Right lobe of liver (tissue), 6 donors: ENCODE measurements at regions not wholly inside any gene's neighbourhood (a gene's known extent, or its start where the extent isn't known, plus 50 kb on each side); places are given as distances from the start of the nearest gene placed in this dataset.
"Not testable (repeated sequence)": the region's sequence is repeated elsewhere in the genome, so short reads cannot be mapped to it uniquely, and the experiment has no call there.

ENCODE experiments used
- ATAC-seq, 4 donors: fragments of 200-7000 bp; cut with Tn5 transposase; one replicate each; pipeline ENCODE4 v1.9.1; 2020; ENCODE audit warnings: mild to moderate bottlenecking in 4 of 4, moderate library complexity in 4 of 4
- DNase-seq, 3 donors: peaks; one replicate each; pipeline ENCODE4 v3.0.0-alpha.2; 2020
- H3K27ac ChIP-seq, 3 donors: fragments of 200-600 bp; one replicate each; pipeline ENCODE4 v1.8.0; 2022
- H3K27me3 ChIP-seq, 2 donors: fragments of 200-600 bp; one replicate each; pipeline ENCODE4 v1.8.0; 2022
- H3K36me3 ChIP-seq, 4 donors: fragments of 200-600 bp; sonication (generic) in 1 of 4; one replicate each; pipeline versions ENCODE4 v1.5.1 to v1.8.0; 2017 to 2022; ENCODE audit warnings: control low read depth in 1 of 4
- H3K4me1 ChIP-seq, 4 donors: fragments of 200-600 bp; sonication (generic) in 1 of 4; one replicate each; pipeline versions ENCODE4 v1.5.1 to v1.8.0; 2017 to 2022; ENCODE audit warnings: control low read depth in 1 of 4
- H3K4me3 ChIP-seq, 3 donors: fragments of 200-600 bp; one replicate each; pipeline ENCODE4 v1.8.0; 2022
- H3K9me3 ChIP-seq, 4 donors: fragments of 200-600 bp; sonication (generic) in 1 of 4; one replicate each; pipeline versions ENCODE4 v1.5.1 to v1.8.0; 2017 to 2022; ENCODE audit warnings: control low read depth in 1 of 4
- POLR2A ChIP-seq: fragments of 450-650 bp; IDR thresholded peaks from one replicate; pipeline ENCODE4 v1.6.1; 2017; ENCODE audit warnings: antibody characterized with exemption, mild to moderate bottlenecking
- WGBS: methylation state at CpG from one replicate; pipeline ENCODE4 v1.1.6; 2018; ENCODE audit warnings: low coverage, low lambda C conversion rate; ENCODE audit not compliant: insufficient coverage; ENCODE audit errors: missing lambda C conversion rate; 5-methylcytosine and 5-hydroxymethylcytosine counted together
- intact Hi-C, 2 donors: fragments of 100-400 bp; cut with DNase I; formaldehyde crosslinking; loops; one replicate each; pipeline versions ENCODE4 v1.11.2 to v1.14.1; 2022
- TF ChIP-seq, protein P1 (sequence below), 4 donors: fragments of 200-600 bp in 3 of 4; fragments of 450-650 bp in 1 of 4; IDR thresholded peaks; one replicate each; pipeline versions ENCODE4 v1.5.1 to v1.8.0; 2016 to 2022; ENCODE audit warnings: antibody characterized with exemption in 4 of 4, mild to moderate bottlenecking in 2 of 4
- donor health status: DM: no; HTN: yes; CAD: no.
- donor health status: DM: no; HTN: no; CAD: no.
- donor health status: DM: no; HTN: no; CAD: no.
- donor health status: DM: no; HTN: yes; CAD: no.
- donor health status: DM: no; HTN: yes; CAD: no.

DNA sequence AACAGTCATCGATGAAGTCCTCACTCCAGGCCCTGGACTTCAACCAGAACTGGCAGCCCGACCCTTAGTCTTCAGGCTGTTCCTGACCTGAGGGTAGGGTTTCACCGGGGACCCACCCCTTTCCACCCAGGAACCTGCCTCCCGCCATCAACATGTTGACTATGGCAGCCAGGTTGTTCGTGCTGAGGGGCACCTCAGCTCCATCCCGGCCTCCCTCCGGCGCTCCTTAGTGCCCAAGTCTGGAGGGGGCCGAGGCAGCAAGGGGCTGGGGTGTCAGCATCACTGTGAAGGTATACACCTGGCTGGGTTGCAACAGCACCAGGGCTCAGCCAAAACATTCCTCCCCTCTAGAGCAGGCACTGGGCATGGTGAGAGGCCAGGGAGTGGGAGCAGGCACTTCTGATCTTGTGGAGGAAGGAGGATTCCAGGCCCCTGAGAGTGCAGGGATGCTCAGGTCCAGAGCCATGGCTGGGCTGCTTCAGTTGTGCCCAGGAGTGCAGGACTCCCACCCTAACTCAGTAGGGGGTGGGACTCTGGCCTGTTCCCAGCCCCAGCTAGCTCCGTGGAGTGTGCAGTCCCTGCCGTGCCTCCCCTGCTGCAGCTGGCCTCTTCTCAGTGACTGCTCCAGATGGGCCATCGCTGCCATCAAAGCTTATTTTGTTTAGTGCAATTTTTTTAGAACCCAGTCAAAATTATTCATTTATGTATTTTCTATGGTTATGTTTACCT, 1445.9 kb downstream of the PCDH9 start:
- Histone ChIP-seq H3K4me3 (no peak overlapping the region), H3K36me3 (no peaks in the 10 kb centered on the region), H3K27ac (no peak overlapping the region), H3K27me3 (no peaks in the 10 kb centered on the region), H3K9me3 (no peaks in the 10 kb centered on the region), H3K4me1 (no peaks in the 10 kb centered on the region)
- ATAC-seq (peak in 1 of 4 donors; percentile 25), DNase-seq (peak in 1 of 3 donors; percentile 46)
- intact Hi-C loops, result no loop called here
- TF ChIP-seq POLR2A, result no peak
- TF ChIP-seq, protein P1, sequence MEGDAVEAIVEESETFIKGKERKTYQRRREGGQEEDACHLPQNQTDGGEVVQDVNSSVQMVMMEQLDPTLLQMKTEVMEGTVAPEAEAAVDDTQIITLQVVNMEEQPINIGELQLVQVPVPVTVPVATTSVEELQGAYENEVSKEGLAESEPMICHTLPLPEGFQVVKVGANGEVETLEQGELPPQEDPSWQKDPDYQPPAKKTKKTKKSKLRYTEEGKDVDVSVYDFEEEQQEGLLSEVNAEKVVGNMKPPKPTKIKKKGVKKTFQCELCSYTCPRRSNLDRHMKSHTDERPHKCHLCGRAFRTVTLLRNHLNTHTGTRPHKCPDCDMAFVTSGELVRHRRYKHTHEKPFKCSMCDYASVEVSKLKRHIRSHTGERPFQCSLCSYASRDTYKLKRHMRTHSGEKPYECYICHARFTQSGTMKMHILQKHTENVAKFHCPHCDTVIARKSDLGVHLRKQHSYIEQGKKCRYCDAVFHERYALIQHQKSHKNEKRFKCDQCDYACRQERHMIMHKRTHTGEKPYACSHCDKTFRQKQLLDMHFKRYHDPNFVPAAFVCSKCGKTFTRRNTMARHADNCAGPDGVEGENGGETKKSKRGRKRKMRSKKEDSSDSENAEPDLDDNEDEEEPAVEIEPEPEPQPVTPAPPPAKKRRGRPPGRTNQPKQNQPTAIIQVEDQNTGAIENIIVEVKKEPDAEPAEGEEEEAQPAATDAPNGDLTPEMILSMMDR (IDR thresholded peaks at IDR 0.05), result no peak
- WGBS, result 56% methylated on average over 4 of the region's 12 CpGs

DNA sequence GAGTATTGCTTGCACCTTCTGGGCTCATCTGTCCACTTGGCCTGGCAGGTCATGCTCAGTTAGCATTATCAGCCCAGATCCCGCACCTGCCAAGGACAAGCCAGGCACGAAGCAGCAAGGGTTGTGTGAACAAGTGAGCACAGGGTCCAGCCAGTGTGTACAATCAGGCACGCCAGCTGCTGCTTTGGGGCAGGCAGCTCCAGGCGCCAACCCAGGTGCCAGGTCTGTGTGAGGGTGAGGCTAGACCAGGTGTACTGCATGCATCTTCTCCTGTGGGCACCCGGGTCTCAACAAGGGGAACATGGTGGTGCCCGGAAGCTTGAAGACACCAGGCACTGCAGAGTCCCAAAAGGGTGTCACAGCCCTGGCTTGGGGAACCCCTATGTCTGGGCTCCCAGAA, 1446.8 kb downstream of the PCDH9 start:
- no peak overlapping the region for H3K4me3 ChIP-seq
- H3K4me1 ChIP-seq, result no peaks in the 10 kb centered on the region
- H3K36me3 ChIP-seq, result no peaks in the 10 kb centered on the region
- intact Hi-C loops, result no loop called here
- WGBS, result 41% methylated on average over 2 of the region's 6 CpGs
- H3K27me3 ChIP-seq, result no peaks in the 10 kb centered on the region
- no peaks in the 10 kb centered on the region for H3K9me3 ChIP-seq
- no peak for TF ChIP-seq POLR2A
- TF ChIP-seq, protein P1 (IDR thresholded peaks at IDR 0.05), result no peak
- DNase-seq (no peak), ATAC-seq (peak in 1 of 4 donors; percentile 32)
- no peak overlapping the region for H3K27ac ChIP-seq

- WGBS, result 67% methylated on average over 4 of the region's 6 CpGs
- H3K4me1 ChIP-seq, intact Hi-C loops, H3K27me3 ChIP-seq, H3K36me3 ChIP-seq, H3K27ac ChIP-seq, DNase-seq, H3K4me3 ChIP-seq, ATAC-seq, H3K9me3 ChIP-seq: not testable (repeated sequence)
Measured at GRCh38 chr13:65771704-65772313, 1458.3 kb downstream of the PCDH9 start.

DNA sequence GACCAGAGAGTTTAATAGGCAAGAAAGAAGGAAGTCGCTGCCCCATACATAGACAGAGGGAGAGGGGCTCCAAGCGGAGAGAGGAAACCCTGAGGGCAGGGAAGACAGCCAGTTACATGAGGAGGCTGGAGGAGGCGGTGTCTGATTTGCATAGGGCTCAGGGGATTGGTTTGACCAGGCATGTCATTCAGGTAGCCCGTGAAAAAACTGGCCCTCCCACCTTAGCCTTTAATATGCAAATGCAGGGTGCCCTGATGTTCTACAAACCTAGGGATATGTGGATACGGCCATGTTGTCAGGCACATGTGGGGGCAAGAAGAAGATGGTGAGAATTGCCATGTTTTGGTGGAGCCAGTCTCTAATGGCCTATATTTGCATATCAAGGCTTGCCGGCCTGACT, 1461.6 kb downstream of the PCDH9 start:
- ATAC-seq (no peak), DNase-seq (no peak)
- intact Hi-C loops, result no loop called here
- H3K27me3 ChIP-seq, result no peaks in the 10 kb centered on the region
- peaks cover 0 to 3% (median 0%) of the 10 kb centered on the region in 4 donors for H3K4me1 ChIP-seq
- H3K36me3 ChIP-seq, result no peaks in the 10 kb centered on the region
- no peaks in the 10 kb centered on the region for H3K9me3 ChIP-seq
- WGBS, result 69% methylated on average over 5 of the region's 6 CpGs
- TF ChIP-seq, protein P1 (IDR thresholded peaks at IDR 0.05), result no peak
- TF ChIP-seq POLR2A, result no peak
- H3K4me3 ChIP-seq, result no peak overlapping the region
- H3K27ac ChIP-seq, result no peak overlapping the region

DNA sequence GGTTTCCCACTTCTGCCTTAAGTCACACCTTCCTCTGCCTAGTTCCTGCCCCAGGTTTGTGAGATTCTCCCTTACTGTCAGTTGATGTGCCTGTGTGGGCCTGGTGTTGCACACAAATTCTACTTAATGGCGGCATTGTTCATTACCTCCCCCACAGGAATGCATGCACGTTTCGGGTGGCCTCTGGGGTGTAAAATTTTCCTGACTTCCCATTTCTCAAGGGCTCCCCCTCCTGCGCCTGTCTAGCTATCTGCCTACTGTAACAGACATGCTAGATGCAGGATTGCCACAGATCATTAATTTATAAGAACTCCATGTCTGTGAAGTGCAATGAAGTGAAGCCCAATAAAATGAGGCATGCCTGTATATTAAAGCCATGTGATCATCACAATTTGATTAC, 1466.3 kb downstream of the PCDH9 start:
- no peaks in the 10 kb centered on the region for H3K36me3 ChIP-seq
- no peaks in the 10 kb centered on the region for H3K27me3 ChIP-seq
- intact Hi-C loops, result no loop called here
- no peak overlapping the region for H3K4me3 ChIP-seq
- H3K27ac ChIP-seq, result no peak overlapping the region
- ATAC-seq, result no peak
- peaks cover 0 to 3% (median 0%) of the 10 kb centered on the region in 4 donors for H3K4me1 ChIP-seq
- no peak for DNase-seq
- H3K9me3 ChIP-seq, result no peaks in the 10 kb centered on the region
- no peak for TF ChIP-seq POLR2A
- TF ChIP-seq, protein P1 (IDR thresholded peaks at IDR 0.05), result no peak
- WGBS, result 43% methylated on average over 4 of the region's 4 CpGs
